GM10248 (cell line): ENCODE measurements at regions not wholly inside any gene's neighbourhood (a gene's known extent, or its start where the extent isn't known, plus 50 kb on each side); places are given as distances from the start of the nearest gene placed in this dataset.

Experiments
- CTCF ChIA-PET: fragments of 300-600 bp; sonication (Branson Sonifier 250); formaldehyde crosslinking; extraction: SDS; loops from one replicate; lab custom pipeline; 2021; ENCODE audit warnings: antibody characterized with exemption; lab: Yijun Ruan, JAX
- POLR2A ChIA-PET: fragments of 350-650 bp; sonication (Branson Sonifier 250); formaldehyde crosslinking; extraction: SDS; loops from one replicate; lab custom pipeline; 2020; ENCODE audit warnings: antibody characterized with exemption; lab: Yijun Ruan, JAX
- DNase-seq: peaks from one replicate; pipeline ENCODE4 v3.0.0; 2012; ENCODE audit errors: extremely low spot score
- TF ChIP-seq, protein P1 (sequence below): IDR thresholded peaks from 2 replicates; pipeline ENCODE4 v1.5.1; 2012; ENCODE audit warnings: mild to moderate bottlenecking, low read depth; ENCODE audit errors: extremely low read depth, missing control alignments, control extremely low read depth

DNA sequence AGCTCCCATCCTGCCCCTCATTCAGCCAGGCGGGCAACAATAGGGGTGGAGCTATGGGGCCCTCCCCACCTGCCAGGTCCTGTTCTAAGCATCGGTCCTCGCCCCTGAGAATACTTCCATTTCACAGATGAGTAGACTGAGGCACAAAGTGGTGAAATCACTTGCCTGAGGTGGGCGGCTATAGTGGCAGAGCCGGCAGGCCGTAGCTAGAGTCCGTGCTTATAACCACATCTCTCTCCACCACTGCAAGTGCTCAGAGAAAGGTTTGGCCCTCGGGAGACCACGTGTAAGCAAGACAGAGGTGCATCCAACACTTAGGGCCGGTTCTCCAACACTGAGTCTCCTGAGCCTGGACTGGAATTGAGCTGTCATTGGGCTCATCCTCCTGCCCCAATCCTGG lies 145.8 kb upstream of the UNC5B start:
- ChIA-PET POLR2A (no interaction called here), CTCF (no interaction called here)
- DNase-seq = no peak
- TF ChIP-seq, protein P1, sequence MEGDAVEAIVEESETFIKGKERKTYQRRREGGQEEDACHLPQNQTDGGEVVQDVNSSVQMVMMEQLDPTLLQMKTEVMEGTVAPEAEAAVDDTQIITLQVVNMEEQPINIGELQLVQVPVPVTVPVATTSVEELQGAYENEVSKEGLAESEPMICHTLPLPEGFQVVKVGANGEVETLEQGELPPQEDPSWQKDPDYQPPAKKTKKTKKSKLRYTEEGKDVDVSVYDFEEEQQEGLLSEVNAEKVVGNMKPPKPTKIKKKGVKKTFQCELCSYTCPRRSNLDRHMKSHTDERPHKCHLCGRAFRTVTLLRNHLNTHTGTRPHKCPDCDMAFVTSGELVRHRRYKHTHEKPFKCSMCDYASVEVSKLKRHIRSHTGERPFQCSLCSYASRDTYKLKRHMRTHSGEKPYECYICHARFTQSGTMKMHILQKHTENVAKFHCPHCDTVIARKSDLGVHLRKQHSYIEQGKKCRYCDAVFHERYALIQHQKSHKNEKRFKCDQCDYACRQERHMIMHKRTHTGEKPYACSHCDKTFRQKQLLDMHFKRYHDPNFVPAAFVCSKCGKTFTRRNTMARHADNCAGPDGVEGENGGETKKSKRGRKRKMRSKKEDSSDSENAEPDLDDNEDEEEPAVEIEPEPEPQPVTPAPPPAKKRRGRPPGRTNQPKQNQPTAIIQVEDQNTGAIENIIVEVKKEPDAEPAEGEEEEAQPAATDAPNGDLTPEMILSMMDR = no peak

DNA sequence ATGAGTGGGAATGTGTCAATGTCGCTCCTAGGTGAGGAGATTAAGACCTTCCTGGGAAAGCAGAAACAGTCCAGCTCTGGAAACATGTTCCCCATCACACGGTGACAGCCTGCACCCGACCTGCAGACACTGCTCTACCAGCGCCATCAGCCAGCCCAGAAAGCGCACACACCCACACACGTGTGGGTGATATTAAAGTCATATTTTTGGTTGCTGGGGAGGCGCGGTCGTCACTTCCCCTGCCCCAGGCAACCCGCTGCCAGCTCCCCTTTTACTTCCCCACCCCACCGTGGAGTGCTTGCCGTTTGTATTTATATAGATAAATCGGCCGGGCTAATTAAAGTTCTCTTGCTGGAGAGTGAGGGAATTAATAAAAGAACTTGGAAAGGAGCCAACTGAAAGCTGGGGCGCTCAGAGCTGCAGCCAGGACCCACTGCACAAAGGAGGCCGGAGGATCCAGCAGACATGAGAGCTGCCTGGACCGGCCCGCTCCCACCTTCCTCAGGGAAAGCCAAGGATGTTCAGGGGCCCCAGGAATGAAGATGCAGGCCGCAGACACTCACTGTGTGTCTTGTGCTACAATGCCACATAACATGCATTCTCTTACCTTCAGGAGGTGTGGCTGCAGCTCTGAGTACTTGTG lies 145.2 kb upstream of the UNC5B start:
- TF ChIP-seq, protein P1 = no peak
- ChIA-PET POLR2A (no interaction called here), CTCF (interaction anchor here (0.8 kb wide), 1 partner anchor 10 kb away, joined by 4 read pairs; no protein-coding TSS in a partner anchor)
- no peak for DNase-seq

DNA sequence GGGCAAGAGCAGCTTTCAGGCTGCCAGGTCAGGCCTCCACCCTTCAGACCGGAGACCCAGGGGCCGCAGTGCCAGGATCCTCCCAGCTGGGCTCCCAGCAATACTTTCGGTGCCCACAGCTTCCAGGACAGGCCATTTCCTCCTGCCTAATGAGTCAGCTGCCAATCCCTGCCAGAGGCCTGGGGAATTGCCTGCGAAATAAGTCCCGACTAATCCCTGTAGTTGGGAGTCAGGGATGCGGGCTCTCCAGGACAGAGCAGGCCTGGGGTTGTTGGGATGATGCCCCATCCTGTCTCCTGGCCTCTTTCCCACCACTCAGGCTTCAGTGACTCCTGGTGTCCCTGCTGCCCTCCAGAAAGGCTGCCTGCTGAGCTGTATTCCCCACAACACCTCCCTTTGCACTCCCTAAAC lies 143.5 kb upstream of the UNC5B start:
- ChIA-PET POLR2A (no interaction called here), CTCF (interaction anchor here (1.1 to 1.3 kb wide), 2 partner anchors 144 to 166 kb away, joined by 3 to 4 read pairs; no protein-coding TSS in a partner anchor)
- TF ChIP-seq, protein P1 = no peak
- DNase-seq = no peak

DNA sequence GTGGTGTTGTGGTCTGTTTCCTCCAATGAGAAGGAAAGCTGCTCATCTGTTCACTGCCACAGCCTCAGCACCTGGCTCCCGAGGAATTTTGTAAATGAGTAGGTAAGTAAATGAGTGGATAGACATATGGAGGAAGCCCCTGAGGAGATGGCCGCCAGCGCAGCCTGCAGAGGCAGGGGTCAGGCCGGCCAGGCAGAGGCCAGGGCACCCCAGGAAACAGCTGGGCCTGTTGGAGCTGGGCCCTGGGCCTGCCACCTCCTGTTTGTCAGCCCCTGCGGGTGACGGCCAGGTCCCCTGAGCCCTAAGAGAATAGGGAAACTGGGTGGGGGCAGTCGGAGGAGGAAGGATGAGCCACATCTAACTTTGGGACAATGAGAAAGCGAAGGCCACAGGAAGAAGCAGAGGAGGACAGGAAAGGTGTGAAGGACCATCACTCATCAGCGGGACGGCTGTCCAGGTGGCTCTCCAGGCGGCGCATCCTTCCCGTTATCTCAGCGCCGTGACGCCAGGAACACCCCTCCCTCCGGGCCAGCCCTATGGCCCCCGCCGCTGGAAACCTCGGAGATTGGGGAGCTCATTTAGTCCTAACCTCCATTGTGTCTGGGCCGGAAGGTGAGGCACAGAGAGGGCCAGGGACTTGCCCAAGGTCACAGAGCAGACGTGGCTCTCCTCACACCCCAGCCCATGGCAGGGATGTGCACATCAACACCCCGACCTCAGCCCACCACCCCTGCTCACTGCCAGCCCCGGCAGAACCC lies 142.3 kb upstream of the UNC5B start:
- ChIA-PET CTCF (interaction anchor here (1.1 to 1.3 kb wide), 2 partner anchors 17 to 168 kb away, joined by 3 read pairs; no protein-coding TSS in a partner anchor), POLR2A (no interaction called here)
- DNase-seq = no peak
- TF ChIP-seq, protein P1 = no peak

DNA sequence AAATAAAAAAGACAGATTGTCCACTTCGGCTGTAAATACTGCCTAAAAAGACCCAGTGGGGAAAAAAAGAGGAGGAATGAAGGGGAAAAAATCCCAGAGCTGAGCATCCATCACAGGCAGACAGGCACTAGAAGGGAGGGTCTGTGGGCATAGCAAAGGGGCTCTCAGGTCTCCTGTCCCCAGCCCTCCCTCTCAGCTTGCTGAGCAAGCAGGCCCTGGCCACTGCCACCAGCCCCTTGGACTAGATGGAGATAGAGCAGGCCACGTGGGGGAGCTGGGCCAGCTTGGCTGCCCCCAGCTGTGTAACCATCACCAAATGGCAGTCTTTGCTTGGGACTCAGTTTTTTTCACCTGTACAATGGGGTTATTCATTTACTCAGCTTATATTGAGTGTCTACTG lies 141.6 kb upstream of the UNC5B start:
- DNase-seq = no peak
- TF ChIP-seq, protein P1 = no peak
- CTCF ChIA-PET = interaction anchor here (1.1 kb wide), 1 partner anchor 17 kb away, joined by 3 read pairs; no protein-coding TSS in a partner anchor
- POLR2A ChIA-PET = no interaction called here

DNA sequence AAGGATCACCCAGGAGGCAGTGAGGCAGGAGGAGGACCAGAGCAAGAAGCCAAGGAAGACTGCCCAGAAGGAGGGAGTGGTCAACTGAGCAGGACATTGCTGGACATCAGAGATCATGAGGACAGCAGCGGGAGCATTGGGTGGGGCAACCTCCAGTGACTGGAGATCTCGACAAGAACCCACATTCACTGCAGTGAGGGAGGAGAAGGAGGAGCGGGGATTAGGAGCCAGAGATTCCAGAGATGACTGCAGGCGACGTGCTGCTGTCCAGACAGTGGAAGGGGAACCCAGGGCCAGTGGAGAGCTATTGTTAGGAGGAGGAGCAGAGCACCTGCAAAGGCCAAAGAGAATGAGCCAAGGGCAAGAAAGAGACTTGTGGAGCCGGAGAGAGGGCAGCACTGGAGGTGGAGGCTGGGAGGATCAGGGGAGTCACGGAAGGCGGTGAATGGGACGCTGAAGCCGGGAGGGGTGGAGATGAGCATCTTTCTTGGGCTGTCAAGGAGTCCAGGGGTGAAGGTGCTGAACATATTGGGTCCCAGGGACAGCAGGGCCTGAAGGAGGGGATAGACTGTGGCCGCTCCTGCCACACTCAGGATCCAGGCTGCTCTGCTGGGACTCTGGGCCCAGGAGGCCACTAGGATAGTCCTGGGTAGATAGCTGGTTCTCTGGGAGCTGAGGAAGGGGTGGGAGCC lies 140.1 kb upstream of the UNC5B start:
- ChIA-PET CTCF (interaction anchor here (1.0 kb wide), 1 partner anchor 17 kb away, joined by 3 read pairs; no protein-coding TSS in a partner anchor), POLR2A (no interaction called here)
- TF ChIP-seq, protein P1 = no peak
- no peak for DNase-seq
